Activated naive CD8-positive, alpha-beta T cell treated with anti-CD3 and anti-CD28 coated beads, Interleukin-2, amount 50 U/mL, for 24 hours (primary cell): ENCODE measurements at regions not wholly inside any gene's neighbourhood (a gene's known extent, or its start where the extent isn't known, plus 50 kb on each side); places are given as distances from the start of the nearest gene placed in this dataset.
A peak's percentile ranks its signal among the peaks of the same experiment; 100 is the strongest.
"Not testable (repeated sequence)": the region's sequence is repeated elsewhere in the genome, so short reads cannot be mapped to it uniquely, and the experiment has no call there.

Experiments used
- ATAC-seq: fragments of 150-1000 bp; cut with Tn5 transposase; one replicate; pipeline ENCODE4 v1.10.0; 2021
- DNase-seq: peaks from one replicate; pipeline ENCODE4 v3.0.0; 2021
- H3K27ac Mint-ChIP-seq: one replicate; pipeline ENCODE4 v1.8.0; 2021; ENCODE audit warnings: mild to moderate bottlenecking, mixed read lengths
- H3K27me3 Mint-ChIP-seq: one replicate; pipeline ENCODE4 v1.8.0; 2021; ENCODE audit warnings: mixed read lengths
- H3K36me3 Mint-ChIP-seq: one replicate; pipeline ENCODE4 v1.8.0; 2021; ENCODE audit warnings: low read depth, mixed read lengths
- H3K4me1 Mint-ChIP-seq: one replicate; pipeline ENCODE4 v1.8.0; 2021; ENCODE audit warnings: mixed read lengths
- H3K4me3 Mint-ChIP-seq: one replicate; pipeline ENCODE4 v1.8.0; 2021; ENCODE audit warnings: mild to moderate bottlenecking, moderate library complexity, mixed read lengths
- H3K9me3 Mint-ChIP-seq: one replicate; pipeline ENCODE4 v1.8.0; 2021; ENCODE audit warnings: mixed read lengths

- peaks cover 41% of the 10 kb centered on the region for H3K9me3 Mint-ChIP-seq
- H3K4me3 Mint-ChIP-seq, ATAC-seq, H3K4me1 Mint-ChIP-seq, H3K27ac Mint-ChIP-seq, DNase-seq, H3K36me3 Mint-ChIP-seq, H3K27me3 Mint-ChIP-seq: not testable (repeated sequence)
Observed at GRCh38 chr4:179170308-179170707, 1728.1 kb upstream of the AGA start.

- no peaks in the 10 kb centered on the region for H3K4me1 Mint-ChIP-seq
- DNase-seq (no peak), ATAC-seq (no peak)
- H3K4me3 Mint-ChIP-seq = no peak overlapping the region
- H3K36me3 Mint-ChIP-seq = no peaks in the 10 kb centered on the region
- peaks cover 19% of the 10 kb centered on the region for H3K9me3 Mint-ChIP-seq
- no peaks in the 10 kb centered on the region for H3K27me3 Mint-ChIP-seq
- H3K27ac Mint-ChIP-seq = no peak overlapping the region
Observed at GRCh38 chr4:179182741-179183140, 1740.5 kb upstream of the AGA start.

- no peak for ATAC-seq
- H3K36me3 Mint-ChIP-seq = no peaks in the 10 kb centered on the region
Observed at GRCh38 chr4:179195887-179196286, 1753.7 kb upstream of the AGA start.

GRCh38 chr4:179196511-179196910, 1754.3 kb upstream of the AGA start:
- no peaks in the 10 kb centered on the region for H3K4me1 Mint-ChIP-seq
- H3K27ac Mint-ChIP-seq = no peak overlapping the region
- H3K4me3 Mint-ChIP-seq = no peak overlapping the region
- no peak for ATAC-seq
- no peaks in the 10 kb centered on the region for H3K36me3 Mint-ChIP-seq
- H3K9me3 Mint-ChIP-seq = peaks cover 7% of the 10 kb centered on the region
- no peaks in the 10 kb centered on the region for H3K27me3 Mint-ChIP-seq
- DNase-seq = no peak

More at GRCh38 chr4:179195887-179196286, 1753.7 kb upstream of the AGA start:
- Mint-ChIP-seq H3K4me3 (no peak overlapping the region), H3K27me3 (no peaks in the 10 kb centered on the region), H3K4me1 (no peaks in the 10 kb centered on the region), H3K27ac (no peak overlapping the region), H3K9me3 (peaks cover 10% of the 10 kb centered on the region)
- DNase-seq = no peak

- DNase-seq (no peak), ATAC-seq (no peak)
- H3K27ac Mint-ChIP-seq = no peak overlapping the region
- H3K4me3 Mint-ChIP-seq = no peak overlapping the region
- no peaks in the 10 kb centered on the region for H3K36me3 Mint-ChIP-seq
- H3K9me3 Mint-ChIP-seq = peaks cover 6% of the 10 kb centered on the region
- H3K4me1 Mint-ChIP-seq = no peaks in the 10 kb centered on the region
- H3K27me3 Mint-ChIP-seq = no peaks in the 10 kb centered on the region
Observed at GRCh38 chr4:179200681-179201080, 1758.4 kb upstream of the AGA start.

GRCh38 chr4:179225594-179225993, 1783.4 kb upstream of the AGA start:
- Mint-ChIP-seq H3K4me3 (no peak overlapping the region), H3K4me1 (no peaks in the 10 kb centered on the region), H3K27me3 (no peaks in the 10 kb centered on the region), H3K27ac (no peak overlapping the region), H3K36me3 (no peaks in the 10 kb centered on the region), H3K9me3 (peaks cover 20% of the 10 kb centered on the region)
- DNase-seq = no peak
- ATAC-seq = no peak

- Mint-ChIP-seq H3K9me3 (peaks cover 17% of the 10 kb centered on the region), H3K27me3 (no peaks in the 10 kb centered on the region), H3K27ac (no peak overlapping the region), H3K36me3 (no peaks in the 10 kb centered on the region), H3K4me3 (no peak overlapping the region), H3K4me1 (no peaks in the 10 kb centered on the region)
- DNase-seq = no peak
- ATAC-seq = no peak
Observed at GRCh38 chr4:179248821-179249220, 1806.6 kb upstream of the AGA start.

GRCh38 chr4:179268791-179269190, 1826.6 kb upstream of the AGA start:
- H3K27me3 Mint-ChIP-seq = no peaks in the 10 kb centered on the region
- no peaks in the 10 kb centered on the region for H3K36me3 Mint-ChIP-seq
- no peaks in the 10 kb centered on the region for H3K4me1 Mint-ChIP-seq

GRCh38 chr4:179272282-179272681, 1830.0 kb upstream of the AGA start:
- H3K9me3 Mint-ChIP-seq = peaks cover 9% of the 10 kb centered on the region
- no peak overlapping the region for H3K4me3 Mint-ChIP-seq
- H3K27me3 Mint-ChIP-seq = no peaks in the 10 kb centered on the region
- H3K36me3 Mint-ChIP-seq = no peaks in the 10 kb centered on the region
- ATAC-seq (no peak), DNase-seq (no peak)
- H3K27ac Mint-ChIP-seq = no peak overlapping the region
- H3K4me1 Mint-ChIP-seq = no peaks in the 10 kb centered on the region

More at GRCh38 chr4:179268791-179269190, 1826.6 kb upstream of the AGA start:
- no peak overlapping the region for H3K4me3 Mint-ChIP-seq
- H3K27ac Mint-ChIP-seq = no peak overlapping the region
- no peak for DNase-seq
- ATAC-seq = no peak
- peaks cover 19% of the 10 kb centered on the region for H3K9me3 Mint-ChIP-seq

- H3K27me3 Mint-ChIP-seq = no peaks in the 10 kb centered on the region
- no peaks in the 10 kb centered on the region for H3K36me3 Mint-ChIP-seq
- DNase-seq (no peak), ATAC-seq (no peak)
- H3K9me3 Mint-ChIP-seq = peaks cover 11% of the 10 kb centered on the region
- H3K4me3 Mint-ChIP-seq = no peak overlapping the region
- H3K27ac Mint-ChIP-seq = no peak overlapping the region
- no peaks in the 10 kb centered on the region for H3K4me1 Mint-ChIP-seq
Observed at GRCh38 chr4:179278647-179279046, 1836.4 kb upstream of the AGA start.

- H3K4me3 Mint-ChIP-seq = no peak overlapping the region
- DNase-seq (no peak), ATAC-seq (no peak)
- peaks cover 12% of the 10 kb centered on the region for H3K9me3 Mint-ChIP-seq
- H3K4me1 Mint-ChIP-seq = no peaks in the 10 kb centered on the region
- no peak overlapping the region for H3K27ac Mint-ChIP-seq
- no peaks in the 10 kb centered on the region for H3K27me3 Mint-ChIP-seq
- H3K36me3 Mint-ChIP-seq = no peaks in the 10 kb centered on the region
Observed at GRCh38 chr4:179285696-179286095, 1843.5 kb upstream of the AGA start.

GRCh38 chr4:179291657-179292056, 1849.4 kb upstream of the AGA start:
- ATAC-seq (no peak), DNase-seq (no peak)
- no peak overlapping the region for H3K4me3 Mint-ChIP-seq
- H3K36me3 Mint-ChIP-seq = no peaks in the 10 kb centered on the region
- no peaks in the 10 kb centered on the region for H3K4me1 Mint-ChIP-seq
- no peaks in the 10 kb centered on the region for H3K27me3 Mint-ChIP-seq
- peaks cover 17% of the 10 kb centered on the region for H3K9me3 Mint-ChIP-seq
- no peak overlapping the region for H3K27ac Mint-ChIP-seq

- H3K36me3 Mint-ChIP-seq = no peaks in the 10 kb centered on the region
- peaks cover 20% of the 10 kb centered on the region for H3K9me3 Mint-ChIP-seq
- no peak for ATAC-seq
- no peaks in the 10 kb centered on the region for H3K4me1 Mint-ChIP-seq
- DNase-seq = no peak
- H3K4me3 Mint-ChIP-seq = no peak overlapping the region
- no peak overlapping the region for H3K27ac Mint-ChIP-seq
- H3K27me3 Mint-ChIP-seq = no peaks in the 10 kb centered on the region
Observed at GRCh38 chr4:179292468-179292867, 1850.2 kb upstream of the AGA start.

- DNase-seq (peak; percentile 8), ATAC-seq (no peak)
- Mint-ChIP-seq H3K4me3 (no peak overlapping the region), H3K27me3 (no peaks in the 10 kb centered on the region), H3K4me1 (no peaks in the 10 kb centered on the region), H3K36me3 (no peaks in the 10 kb centered on the region), H3K27ac (no peak overlapping the region), H3K9me3 (peaks cover 5% of the 10 kb centered on the region)
Observed at GRCh38 chr4:179307297-179308136, 1865.3 kb upstream of the AGA start.

- DNase-seq (no peak), ATAC-seq (no peak)
- no peak overlapping the region for H3K27ac Mint-ChIP-seq
- H3K4me1 Mint-ChIP-seq = no peaks in the 10 kb centered on the region
- H3K4me3 Mint-ChIP-seq = no peak overlapping the region
- no peaks in the 10 kb centered on the region for H3K36me3 Mint-ChIP-seq
- peaks cover 20% of the 10 kb centered on the region for H3K9me3 Mint-ChIP-seq
- H3K27me3 Mint-ChIP-seq = no peaks in the 10 kb centered on the region
Observed at GRCh38 chr4:179313823-179314222, 1871.6 kb upstream of the AGA start.
